ENCODE measurements at regions not wholly inside any gene's neighbourhood (a gene's known extent, or its start where the extent isn't known, plus 50 kb on each side); places are given as distances from the start of the nearest gene placed in this dataset.

- Histone ChIP-seq H3K27me3 (ENCODE audit: control insufficient read depth, insufficient read depth, low read length) (no peaks in the 10 kb centered on the region), H3K36me3 (ENCODE audit: control insufficient read depth, insufficient read depth, low read length) (no peaks in the 10 kb centered on the region), H3K4me1 (ENCODE audit: control insufficient read depth, insufficient read depth, low read length) (no peaks in the 10 kb centered on the region), H3K4me3 (ENCODE audit: low read length) (no peak overlapping the region), H3K9me3 (ENCODE audit: control insufficient read depth, low read depth, low read length) (peaks cover under 1% of the 10 kb centered on the region), H3K27ac (ENCODE audit: low read length) (no peak overlapping the region)
- 80% methylated on average over 2 of the region's 3 CpGs for WGBS (ENCODE audit: insufficient coverage, low lambda C conversion rate)
- DNase-seq, result no peak
Measured at GRCh38 chr1:191687721-191688120, 470.5 kb upstream of the RGS18 start.

DNA sequence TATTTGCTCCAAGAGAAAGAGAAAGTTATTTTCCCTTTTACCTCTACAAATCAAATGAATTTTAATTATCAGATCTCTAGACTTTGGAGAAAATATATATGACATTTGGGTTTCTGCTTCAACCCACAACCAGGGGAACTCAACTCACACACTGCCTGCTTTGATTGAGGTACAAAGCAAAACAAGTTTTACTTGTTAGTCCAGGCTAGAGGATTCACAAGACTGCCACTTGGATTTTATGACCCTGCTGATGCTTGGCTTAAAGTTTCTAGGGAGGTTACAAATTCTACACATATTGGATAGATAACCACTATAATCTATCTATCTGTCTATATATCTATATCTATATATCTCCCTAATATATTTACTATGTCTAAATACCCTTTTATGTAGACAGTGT, 467.3 kb upstream of the RGS18 start:
- Histone ChIP-seq H3K4me3 (ENCODE audit: low read length) (no peak overlapping the region), H3K36me3 (ENCODE audit: control insufficient read depth, insufficient read depth, low read length) (no peaks in the 10 kb centered on the region), H3K4me1 (ENCODE audit: control insufficient read depth, insufficient read depth, low read length) (no peaks in the 10 kb centered on the region), H3K9me3 (ENCODE audit: control insufficient read depth, low read depth, low read length) (peaks cover 7% of the 10 kb centered on the region), H3K27me3 (ENCODE audit: control insufficient read depth, insufficient read depth, low read length) (no peaks in the 10 kb centered on the region), H3K27ac (ENCODE audit: low read length) (no peak overlapping the region)
- no peak for DNase-seq

DNA sequence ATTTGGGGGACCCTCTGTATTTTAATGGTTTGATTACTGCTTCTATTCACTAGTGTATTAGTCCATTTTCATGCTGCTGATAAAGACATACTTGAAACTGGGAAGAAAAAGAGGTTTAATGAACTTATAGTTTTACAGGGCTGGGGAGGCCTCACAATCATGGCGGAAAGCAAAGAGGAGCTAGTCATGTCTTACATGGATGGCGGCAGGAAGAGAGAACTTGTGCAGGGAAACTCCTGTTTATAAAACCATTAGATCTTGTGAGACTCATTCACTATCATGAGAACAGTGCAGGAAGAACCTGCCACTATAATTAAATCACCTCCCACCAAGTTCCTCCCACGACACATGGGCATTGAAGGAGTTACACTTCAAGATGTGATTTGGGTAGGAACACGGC, 464.5 kb upstream of the RGS18 start:
- H3K4me3 ChIP-seq (ENCODE audit: low read length), result no peak overlapping the region
- no peak for DNase-seq
- WGBS (ENCODE audit: insufficient coverage, low lambda C conversion rate), result 100% methylated on average over 1 of the region's 4 CpGs
- peaks cover 7% of the 10 kb centered on the region for H3K9me3 ChIP-seq (ENCODE audit: control insufficient read depth, low read depth, low read length)
- no peak overlapping the region for H3K27ac ChIP-seq (ENCODE audit: low read length)
- H3K4me1 ChIP-seq (ENCODE audit: control insufficient read depth, insufficient read depth, low read length), result no peaks in the 10 kb centered on the region
- H3K27me3 ChIP-seq (ENCODE audit: control insufficient read depth, insufficient read depth, low read length), result no peaks in the 10 kb centered on the region
- no peaks in the 10 kb centered on the region for H3K36me3 ChIP-seq (ENCODE audit: control insufficient read depth, insufficient read depth, low read length)

- no CpG with 5 or more reads among the region's 2 CpGs for WGBS (ENCODE audit: insufficient coverage, low lambda C conversion rate)
- no peaks in the 10 kb centered on the region for H3K36me3 ChIP-seq (ENCODE audit: control insufficient read depth, insufficient read depth, low read length)
- peaks cover 4% of the 10 kb centered on the region for H3K4me1 ChIP-seq (ENCODE audit: control insufficient read depth, insufficient read depth, low read length)
- no peak overlapping the region for H3K4me3 ChIP-seq (ENCODE audit: low read length)
- no peak for DNase-seq
- H3K27ac ChIP-seq (ENCODE audit: low read length), result no peak overlapping the region
- peaks cover 7% of the 10 kb centered on the region for H3K9me3 ChIP-seq (ENCODE audit: control insufficient read depth, low read depth, low read length)
- H3K27me3 ChIP-seq (ENCODE audit: control insufficient read depth, insufficient read depth, low read length), result no peaks in the 10 kb centered on the region
Measured at GRCh38 chr1:191695865-191696264, 462.4 kb upstream of the RGS18 start.

GRCh38 chr1:191696354-191696753, 461.9 kb upstream of the RGS18 start:
- H3K9me3 ChIP-seq (ENCODE audit: control insufficient read depth, low read depth, low read length), result peaks cover 7% of the 10 kb centered on the region
- H3K4me1 ChIP-seq (ENCODE audit: control insufficient read depth, insufficient read depth, low read length), result peaks cover 4% of the 10 kb centered on the region
- H3K27me3 ChIP-seq (ENCODE audit: control insufficient read depth, insufficient read depth, low read length), result no peaks in the 10 kb centered on the region
- no peak for DNase-seq
- no peaks in the 10 kb centered on the region for H3K36me3 ChIP-seq (ENCODE audit: control insufficient read depth, insufficient read depth, low read length)
- no peak overlapping the region for H3K27ac ChIP-seq (ENCODE audit: low read length)
- H3K4me3 ChIP-seq (ENCODE audit: low read length), result no peak overlapping the region
- WGBS (ENCODE audit: insufficient coverage, low lambda C conversion rate), result 100% methylated on average over 1 of the region's 3 CpGs

- Histone ChIP-seq H3K36me3 (ENCODE audit: control insufficient read depth, insufficient read depth, low read length) (no peaks in the 10 kb centered on the region), H3K4me1 (ENCODE audit: control insufficient read depth, insufficient read depth, low read length) (peaks cover 4% of the 10 kb centered on the region), H3K27ac (ENCODE audit: low read length) (no peak overlapping the region), H3K27me3 (ENCODE audit: control insufficient read depth, insufficient read depth, low read length) (no peaks in the 10 kb centered on the region), H3K4me3 (ENCODE audit: low read length) (no peak overlapping the region), H3K9me3 (ENCODE audit: control insufficient read depth, low read depth, low read length) (peaks cover 7% of the 10 kb centered on the region)
- no peak for DNase-seq
Measured at GRCh38 chr1:191697556-191697955, 460.7 kb upstream of the RGS18 start.

GRCh38 chr1:191698246-191698645, 460.0 kb upstream of the RGS18 start:
- Histone ChIP-seq H3K9me3 (ENCODE audit: control insufficient read depth, low read depth, low read length) (peaks cover 2% of the 10 kb centered on the region), H3K27ac (ENCODE audit: low read length) (no peak overlapping the region), H3K27me3 (ENCODE audit: control insufficient read depth, insufficient read depth, low read length) (no peaks in the 10 kb centered on the region), H3K4me3 (ENCODE audit: low read length) (no peak overlapping the region), H3K36me3 (ENCODE audit: control insufficient read depth, insufficient read depth, low read length) (no peaks in the 10 kb centered on the region), H3K4me1 (ENCODE audit: control insufficient read depth, insufficient read depth, low read length) (peaks cover 4% of the 10 kb centered on the region)
- no peak for DNase-seq
- 80% methylated on average over 1 of the region's 1 CpG for WGBS (ENCODE audit: insufficient coverage, low lambda C conversion rate)

DNA sequence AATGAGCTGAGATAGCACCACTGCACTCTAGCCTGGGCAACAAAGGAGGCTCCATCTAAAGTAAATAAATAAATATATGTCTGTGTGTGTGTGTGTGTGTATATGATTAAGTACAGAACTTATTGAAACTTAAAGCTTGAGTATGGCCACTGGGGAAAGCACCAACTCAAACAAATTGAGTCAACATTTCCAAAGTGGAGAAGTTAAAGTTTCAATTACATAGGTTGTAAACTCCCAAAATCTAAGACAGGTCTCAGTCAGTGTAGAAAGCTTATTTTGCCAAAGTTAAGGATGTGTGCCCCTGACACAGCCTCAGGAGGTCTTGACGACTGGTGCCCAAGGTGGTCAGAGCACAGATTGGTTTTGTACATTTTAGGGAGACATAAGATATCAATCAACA, 458.9 kb upstream of the RGS18 start:
- Histone ChIP-seq H3K9me3 (ENCODE audit: control insufficient read depth, low read depth, low read length) (no peaks in the 10 kb centered on the region), H3K36me3 (ENCODE audit: control insufficient read depth, insufficient read depth, low read length) (no peaks in the 10 kb centered on the region), H3K4me3 (ENCODE audit: low read length) (no peak overlapping the region), H3K27ac (ENCODE audit: low read length) (no peak overlapping the region), H3K27me3 (ENCODE audit: control insufficient read depth, insufficient read depth, low read length) (no peaks in the 10 kb centered on the region), H3K4me1 (ENCODE audit: control insufficient read depth, insufficient read depth, low read length) (peaks cover 4% of the 10 kb centered on the region)
- DNase-seq, result no peak
- 80% methylated on average over 1 of the region's 1 CpG for whole genome bisulfite sequencing (ENCODE audit: insufficient coverage, low lambda C conversion rate)

DNA sequence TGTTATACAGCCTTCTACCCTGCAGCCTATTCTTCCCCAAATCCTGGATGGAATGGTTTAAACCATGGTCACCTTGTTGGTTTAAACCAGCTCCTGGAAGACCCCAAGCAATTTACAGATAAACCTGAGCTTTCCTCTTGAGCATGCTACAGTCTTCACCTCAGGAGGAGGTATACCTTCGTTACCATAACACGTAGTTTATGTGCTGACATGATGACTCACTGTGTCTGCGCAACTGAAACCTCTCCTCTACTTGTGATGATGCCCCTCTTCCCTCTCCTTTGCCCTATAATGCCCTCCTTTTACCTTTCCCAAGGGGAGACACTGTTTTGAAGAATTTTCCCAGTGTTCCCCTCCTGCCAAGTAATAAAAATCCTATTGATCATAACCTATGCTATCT, 457.3 kb upstream of the RGS18 start:
- no peaks in the 10 kb centered on the region for H3K36me3 ChIP-seq (ENCODE audit: control insufficient read depth, insufficient read depth, low read length)
- peaks cover 4% of the 10 kb centered on the region for H3K4me1 ChIP-seq (ENCODE audit: control insufficient read depth, insufficient read depth, low read length)
- WGBS (ENCODE audit: insufficient coverage, low lambda C conversion rate), result 100% methylated on average over 1 of the region's 3 CpGs
- no peak overlapping the region for H3K4me3 ChIP-seq (ENCODE audit: low read length)
- no peaks in the 10 kb centered on the region for H3K27me3 ChIP-seq (ENCODE audit: control insufficient read depth, insufficient read depth, low read length)
- H3K9me3 ChIP-seq (ENCODE audit: control insufficient read depth, low read depth, low read length), result no peaks in the 10 kb centered on the region
- no peak for DNase-seq
- H3K27ac ChIP-seq (ENCODE audit: low read length), result no peak overlapping the region

GRCh38 chr1:191702124-191702523, 456.1 kb upstream of the RGS18 start:
- DNase-seq, result no peak
- no peaks in the 10 kb centered on the region for H3K36me3 ChIP-seq (ENCODE audit: control insufficient read depth, insufficient read depth, low read length)
- H3K4me1 ChIP-seq (ENCODE audit: control insufficient read depth, insufficient read depth, low read length), result peaks cover 4% of the 10 kb centered on the region
- H3K9me3 ChIP-seq (ENCODE audit: control insufficient read depth, low read depth, low read length), result no peaks in the 10 kb centered on the region
- H3K27ac ChIP-seq (ENCODE audit: low read length), result no peak overlapping the region
- 81% methylated on average over 2 of the region's 2 CpGs for WGBS (ENCODE audit: insufficient coverage, low lambda C conversion rate)
- H3K27me3 ChIP-seq (ENCODE audit: control insufficient read depth, insufficient read depth, low read length), result no peaks in the 10 kb centered on the region
- no peak overlapping the region for H3K4me3 ChIP-seq (ENCODE audit: low read length)

GRCh38 chr1:191707288-191707687, 451.0 kb upstream of the RGS18 start:
- no peak for DNase-seq
- Histone ChIP-seq H3K27me3 (ENCODE audit: control insufficient read depth, insufficient read depth, low read length) (no peaks in the 10 kb centered on the region), H3K9me3 (ENCODE audit: control insufficient read depth, low read depth, low read length) (no peaks in the 10 kb centered on the region), H3K4me3 (ENCODE audit: low read length) (no peak overlapping the region), H3K36me3 (ENCODE audit: control insufficient read depth, insufficient read depth, low read length) (no peaks in the 10 kb centered on the region), H3K27ac (ENCODE audit: low read length) (no peak overlapping the region), H3K4me1 (ENCODE audit: control insufficient read depth, insufficient read depth, low read length) (no peaks in the 10 kb centered on the region)
- 100% methylated on average over 1 of the region's 2 CpGs for WGBS (ENCODE audit: insufficient coverage, low lambda C conversion rate)

Measured in large intestine (tissue), 3 donors.